IPS DF 6.9 (cell line): ENCODE measurements at regions not wholly inside any gene's neighbourhood (a gene's known extent, or its start where the extent isn't known, plus 50 kb on each side); places are given as distances from the start of the nearest gene placed in this dataset.

Experiments
- DNase-seq: peaks from one replicate; pipeline ENCODE4 v3.0.0-alpha.2; 2013; ENCODE audit warnings: low read depth, low spot score
- H3K27ac ChIP-seq: one replicate; pipeline ENCODE4 v1.5.1; 2013; ENCODE audit warnings: low read length, control low read depth
- H3K27me3 ChIP-seq: 2 replicates; pipeline ENCODE4 v1.6.1; 2013; ENCODE audit warnings: mild to moderate bottlenecking, low read length; ENCODE audit not compliant: control insufficient read depth, insufficient read depth
- H3K36me3 ChIP-seq: 2 replicates; pipeline ENCODE4 v1.6.1; 2013; ENCODE audit warnings: low read length; ENCODE audit not compliant: control insufficient read depth, insufficient read depth
- H3K4me1 ChIP-seq: 2 replicates; pipeline ENCODE4 v1.6.1; 2013; ENCODE audit warnings: low read length; ENCODE audit not compliant: control insufficient read depth, insufficient read depth
- H3K4me3 ChIP-seq: 2 replicates; pipeline ENCODE4 v1.5.1; 2013; ENCODE audit warnings: mild to moderate bottlenecking, low read length
- H3K9me3 ChIP-seq: 2 replicates; pipeline ENCODE4 v1.6.1; 2013; ENCODE audit warnings: low read length, inconsistent platforms; ENCODE audit not compliant: control insufficient read depth, insufficient read depth
- WGBS: extraction: QIAGEN DNeasy Blood & Tissue Kit; methylation state at CpG from one replicate; pipeline ENCODE4 v1.1.7; 2013; ENCODE audit warnings: mixed read lengths, missing lambda C conversion rate; ENCODE audit not compliant: insufficient read length, insufficient coverage; 5-methylcytosine and 5-hydroxymethylcytosine counted together

GRCh38 chr4:138686106-138686835 is 329.3 kb upstream of the NOCT start:
- Histone ChIP-seq H3K36me3 (no peaks in the 10 kb centered on the region), H3K27ac (no peak overlapping the region), H3K4me1 (peaks cover 6% of the 10 kb centered on the region; the same call in 1 of the 2 replicates), H3K9me3 (no peaks in the 10 kb centered on the region), H3K4me3 (no peak overlapping the region), H3K27me3 (no peaks in the 10 kb centered on the region)
- no CpG with 5 or more reads among the region's 11 CpGs for WGBS
- DNase-seq = no peak

DNA sequence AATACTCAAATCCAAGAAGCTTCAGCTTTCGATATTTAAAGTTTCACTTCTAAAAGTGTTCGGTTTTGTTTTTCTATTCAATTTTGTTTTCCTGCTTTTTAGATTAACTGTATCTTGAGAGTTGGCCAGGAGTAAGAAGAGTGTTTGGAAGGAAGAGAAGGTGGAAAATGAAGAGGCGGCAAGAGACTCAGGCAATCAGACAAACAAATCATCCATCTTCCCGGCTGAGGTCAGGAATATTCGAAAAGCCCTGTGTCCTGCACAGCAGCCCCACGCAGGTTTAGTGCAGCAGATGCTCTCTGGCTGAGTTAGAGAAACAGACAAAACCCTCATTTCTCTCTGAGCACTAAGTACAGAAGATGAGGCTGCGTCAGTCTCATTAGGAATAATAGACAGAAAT is 330.3 kb upstream of the NOCT start:
- WGBS = no CpG with 5 or more reads among the region's 7 CpGs
- Histone ChIP-seq H3K36me3 (no peaks in the 10 kb centered on the region), H3K27me3 (no peaks in the 10 kb centered on the region), H3K4me1 (peaks cover 7% of the 10 kb centered on the region; the same call in 1 of the 2 replicates), H3K9me3 (no peaks in the 10 kb centered on the region), H3K4me3 (no peak overlapping the region), H3K27ac (no peak overlapping the region)
- no peak for DNase-seq

GRCh38 chr4:138680989-138681604 is 334.5 kb upstream of the NOCT start:
- no peaks in the 10 kb centered on the region for H3K36me3 ChIP-seq

DNA sequence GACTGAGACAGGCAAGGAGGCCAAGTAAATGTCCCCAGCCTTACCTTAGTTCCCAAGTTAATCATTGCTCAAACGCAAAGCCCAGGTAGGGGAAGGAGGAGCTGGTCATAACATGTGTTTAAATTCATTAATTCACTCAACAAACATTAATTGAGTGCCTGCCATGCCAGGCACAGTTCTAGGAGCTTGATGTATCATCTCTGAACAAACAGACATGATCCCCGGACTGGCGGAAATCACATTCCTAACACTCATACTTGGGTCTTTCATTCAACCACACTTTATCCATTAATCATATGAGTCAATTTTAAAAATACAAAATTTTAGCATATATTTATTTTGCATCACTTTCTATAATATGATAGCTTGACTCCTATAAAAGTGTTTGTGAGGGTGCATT is 335.3 kb upstream of the NOCT start:
- no CpG with 5 or more reads among the region's 3 CpGs for WGBS
- Histone ChIP-seq H3K4me1 (peaks cover 10% of the 10 kb centered on the region; the same call in 1 of the 2 replicates), H3K36me3 (no peaks in the 10 kb centered on the region), H3K27me3 (no peaks in the 10 kb centered on the region), H3K4me3 (no peak overlapping the region), H3K9me3 (no peaks in the 10 kb centered on the region), H3K27ac (no peak overlapping the region)
- no peak for DNase-seq

More at GRCh38 chr4:138680989-138681604, 334.5 kb upstream of the NOCT start:
- no peak for DNase-seq
- Histone ChIP-seq H3K27ac (no peak overlapping the region), H3K4me1 (peaks cover 10% of the 10 kb centered on the region; the same call in 1 of the 2 replicates), H3K9me3 (no peaks in the 10 kb centered on the region), H3K27me3 (no peaks in the 10 kb centered on the region), H3K4me3 (no peak overlapping the region)
- WGBS = no CpG with 5 or more reads among the region's 7 CpGs

GRCh38 chr4:138678985-138679746 is 336.4 kb upstream of the NOCT start:
- no peaks in the 10 kb centered on the region for H3K36me3 ChIP-seq
- H3K27ac ChIP-seq = no peak overlapping the region
- H3K4me3 ChIP-seq = no peak overlapping the region
- H3K4me1 ChIP-seq = peaks cover 10% of the 10 kb centered on the region; the same call in 1 of the 2 replicates
- H3K9me3 ChIP-seq = no peaks in the 10 kb centered on the region
- H3K27me3 ChIP-seq = no peaks in the 10 kb centered on the region
- DNase-seq = no peak
- WGBS = no CpG with 5 or more reads among the region's 10 CpGs

DNA sequence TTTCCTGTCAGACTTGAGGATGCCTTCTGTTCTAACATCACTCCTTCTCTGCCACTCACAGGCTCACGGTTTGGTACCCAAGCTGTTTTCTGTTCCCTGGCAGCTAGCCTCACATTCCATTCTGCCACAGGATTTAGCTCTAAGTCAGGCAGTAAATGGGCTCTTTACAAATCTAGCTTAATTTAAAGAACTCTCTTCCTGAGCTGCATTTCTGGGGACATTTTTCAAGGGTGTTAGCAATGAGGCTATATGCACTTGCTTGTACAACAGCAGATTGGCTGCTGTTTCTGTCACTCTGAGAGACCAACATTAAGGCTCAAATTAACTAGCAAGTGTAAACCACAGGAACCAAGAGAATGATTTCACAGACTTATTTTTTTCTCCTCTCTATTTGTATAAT is 337.8 kb upstream of the NOCT start:
- no peaks in the 10 kb centered on the region for H3K9me3 ChIP-seq
- peaks cover 8% of the 10 kb centered on the region for H3K4me1 ChIP-seq
- no peak overlapping the region for H3K27ac ChIP-seq
- no peaks in the 10 kb centered on the region for H3K36me3 ChIP-seq
- no peak overlapping the region for H3K4me3 ChIP-seq
- H3K27me3 ChIP-seq = no peaks in the 10 kb centered on the region
- DNase-seq = no peak
- WGBS = no CpG with 5 or more reads among the region's 1 CpG

DNA sequence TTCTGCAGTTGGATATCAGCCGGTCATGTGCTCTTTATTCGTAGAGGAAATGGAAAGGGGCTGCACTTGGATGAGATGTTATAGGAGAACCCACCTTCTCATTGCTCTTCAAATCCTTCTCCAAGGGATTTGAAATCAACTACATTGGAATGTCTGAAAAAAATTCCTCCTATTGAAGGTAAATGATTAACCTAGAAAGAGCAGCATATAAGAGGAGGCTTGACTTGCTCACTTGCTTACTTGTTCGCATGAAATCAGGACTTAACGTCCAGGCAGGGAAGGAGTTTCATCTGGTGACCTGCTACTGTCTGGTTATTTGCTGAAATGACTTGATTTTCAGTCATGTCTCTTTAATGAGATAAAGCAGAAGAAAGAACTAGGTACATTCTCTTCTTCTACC is 338.4 kb upstream of the NOCT start:
- peaks cover 6% of the 10 kb centered on the region for H3K4me1 ChIP-seq
- WGBS = no CpG with 5 or more reads among the region's 4 CpGs
- no peak for DNase-seq
- no peaks in the 10 kb centered on the region for H3K36me3 ChIP-seq
- no peak overlapping the region for H3K27ac ChIP-seq
- no peaks in the 10 kb centered on the region for H3K27me3 ChIP-seq
- H3K9me3 ChIP-seq = no peaks in the 10 kb centered on the region
- no peak overlapping the region for H3K4me3 ChIP-seq

DNA sequence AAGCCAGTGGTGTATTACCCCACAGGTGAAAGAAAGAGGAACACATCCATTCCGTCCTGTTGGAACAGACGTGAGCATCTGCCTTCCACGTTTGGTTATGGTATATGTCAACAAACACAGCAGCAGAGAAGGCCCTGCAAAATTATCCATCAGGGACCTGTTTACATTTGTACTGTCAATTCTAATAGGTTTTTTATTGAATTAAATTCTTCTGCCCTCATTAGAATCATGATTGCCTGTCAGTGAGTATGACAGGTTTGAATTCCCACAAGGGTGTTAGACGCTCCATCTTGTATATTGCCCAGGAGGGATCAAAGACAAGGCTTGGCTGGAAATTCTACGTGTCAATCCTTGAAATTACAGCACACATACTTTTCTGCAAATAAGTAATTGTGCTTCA is 339.9 kb upstream of the NOCT start:
- no peaks in the 10 kb centered on the region for H3K27me3 ChIP-seq
- H3K36me3 ChIP-seq = no peaks in the 10 kb centered on the region
- H3K4me1 ChIP-seq = peaks cover 6% of the 10 kb centered on the region
- no peak overlapping the region for H3K4me3 ChIP-seq
- no peak overlapping the region for H3K27ac ChIP-seq
- no peak for DNase-seq
- WGBS = no CpG with 5 or more reads among the region's 5 CpGs
- H3K9me3 ChIP-seq = no peaks in the 10 kb centered on the region

- Histone ChIP-seq H3K36me3 (no peaks in the 10 kb centered on the region), H3K27ac (no peak overlapping the region), H3K4me3 (no peak overlapping the region), H3K9me3 (no peaks in the 10 kb centered on the region), H3K4me1 (peaks cover 5% of the 10 kb centered on the region), H3K27me3 (no peaks in the 10 kb centered on the region)
- no CpG with 5 or more reads among the region's 1 CpG for WGBS
- DNase-seq = no peak
Measured at GRCh38 chr4:138674209-138674608, 341.4 kb upstream of the NOCT start.

- H3K36me3 ChIP-seq = no peaks in the 10 kb centered on the region
- no peaks in the 10 kb centered on the region for H3K9me3 ChIP-seq
- H3K27me3 ChIP-seq = no peaks in the 10 kb centered on the region
- H3K4me1 ChIP-seq = peaks cover 3% of the 10 kb centered on the region
- WGBS = no CpG with 5 or more reads among the region's 10 CpGs
- DNase-seq = no peak
- H3K4me3 ChIP-seq = no peak overlapping the region
- no peak overlapping the region for H3K27ac ChIP-seq
Measured at GRCh38 chr4:138673053-138673452, 342.5 kb upstream of the NOCT start.
